ENCODE measurements at regions not wholly inside any gene's neighbourhood (a gene's known extent, or its start where the extent isn't known, plus 50 kb on each side); places are given as distances from the start of the nearest gene placed in this dataset.

- H3K36me3 ChIP-seq (ENCODE audit: control insufficient read depth, low read length): no peaks in the 10 kb centered on the region
- H3K9me2 ChIP-seq (replicated peaks; ENCODE audit: control insufficient read depth, low read length): no peaks in the 10 kb centered on the region
- H4K20me1 ChIP-seq (ENCODE audit: control insufficient read depth, insufficient read depth, low read depth, low read length): no peaks in the 10 kb centered on the region
- no peaks in the 10 kb centered on the region for H3K4me1 ChIP-seq (ENCODE audit: control insufficient read depth, low read length)
- no peaks in the 10 kb centered on the region for H3K9me3 ChIP-seq (ENCODE audit: control insufficient read depth, insufficient read depth, low read length)
- no peaks in the 10 kb centered on the region for H3K27me3 ChIP-seq (ENCODE audit: control insufficient read depth, low read length)
- no peaks in the 10 kb centered on the region for H3F3A ChIP-seq (ENCODE audit: control insufficient read depth, insufficient read depth)
- no peak overlapping the region for H3K4me3 ChIP-seq (ENCODE audit: low read length)
- H3K27ac ChIP-seq (ENCODE audit: low read depth, low read length): no peak overlapping the region
- H3K79me2 ChIP-seq (ENCODE audit: control insufficient read depth, low read length): no peaks in the 10 kb centered on the region
- H3K4me2 ChIP-seq (ENCODE audit: low read length): no peak overlapping the region
- TF ChIP-seq, protein P1, sequence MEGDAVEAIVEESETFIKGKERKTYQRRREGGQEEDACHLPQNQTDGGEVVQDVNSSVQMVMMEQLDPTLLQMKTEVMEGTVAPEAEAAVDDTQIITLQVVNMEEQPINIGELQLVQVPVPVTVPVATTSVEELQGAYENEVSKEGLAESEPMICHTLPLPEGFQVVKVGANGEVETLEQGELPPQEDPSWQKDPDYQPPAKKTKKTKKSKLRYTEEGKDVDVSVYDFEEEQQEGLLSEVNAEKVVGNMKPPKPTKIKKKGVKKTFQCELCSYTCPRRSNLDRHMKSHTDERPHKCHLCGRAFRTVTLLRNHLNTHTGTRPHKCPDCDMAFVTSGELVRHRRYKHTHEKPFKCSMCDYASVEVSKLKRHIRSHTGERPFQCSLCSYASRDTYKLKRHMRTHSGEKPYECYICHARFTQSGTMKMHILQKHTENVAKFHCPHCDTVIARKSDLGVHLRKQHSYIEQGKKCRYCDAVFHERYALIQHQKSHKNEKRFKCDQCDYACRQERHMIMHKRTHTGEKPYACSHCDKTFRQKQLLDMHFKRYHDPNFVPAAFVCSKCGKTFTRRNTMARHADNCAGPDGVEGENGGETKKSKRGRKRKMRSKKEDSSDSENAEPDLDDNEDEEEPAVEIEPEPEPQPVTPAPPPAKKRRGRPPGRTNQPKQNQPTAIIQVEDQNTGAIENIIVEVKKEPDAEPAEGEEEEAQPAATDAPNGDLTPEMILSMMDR (IDR thresholded peaks at IDR 0.05; ENCODE audit: low read depth, low read length, poor library complexity, severe bottlenecking): no peak
- no peak for TF ChIP-seq EZH2phosphoT487 (IDR thresholded peaks at IDR 0.05; ENCODE audit: borderline replicate concordance, low read length)
Observed at GRCh38 chr4:147222906-147223305, 258.0 kb upstream of the EDNRA start.

DNA sequence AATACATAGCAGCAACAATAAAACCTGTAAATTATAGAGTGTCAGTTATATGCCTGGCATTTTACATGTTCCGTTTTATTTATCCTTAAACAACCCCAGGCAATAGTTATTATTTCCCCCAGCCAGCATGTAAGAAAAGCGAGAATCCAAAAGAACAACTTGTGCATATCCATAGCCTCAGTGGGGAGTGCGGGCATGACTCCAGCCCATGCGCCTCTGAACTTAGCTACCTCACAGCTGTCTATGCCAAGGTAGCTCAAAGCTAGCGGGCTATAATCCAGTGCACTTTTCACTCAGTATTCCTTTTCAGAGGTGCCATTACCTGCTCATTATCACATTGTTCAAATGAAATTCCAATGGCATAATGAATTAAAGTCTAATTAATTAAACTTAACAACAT lies 257.3 kb upstream of the EDNRA start:
- H3K9me2 ChIP-seq (replicated peaks; ENCODE audit: control insufficient read depth, low read length): no peaks in the 10 kb centered on the region
- H4K20me1 ChIP-seq (ENCODE audit: control insufficient read depth, insufficient read depth, low read depth, low read length): no peaks in the 10 kb centered on the region
- no peak overlapping the region for H3K27ac ChIP-seq (ENCODE audit: low read depth, low read length)
- H3K9me3 ChIP-seq (ENCODE audit: control insufficient read depth, insufficient read depth, low read length): no peaks in the 10 kb centered on the region
- TF ChIP-seq, protein P1 (IDR thresholded peaks at IDR 0.05; ENCODE audit: low read depth, low read length, poor library complexity, severe bottlenecking): no peak
- no peak for TF ChIP-seq EZH2phosphoT487 (IDR thresholded peaks at IDR 0.05; ENCODE audit: borderline replicate concordance, low read length)
- no peaks in the 10 kb centered on the region for H3K27me3 ChIP-seq (ENCODE audit: control insufficient read depth, low read length)
- no peaks in the 10 kb centered on the region for H3F3A ChIP-seq (ENCODE audit: control insufficient read depth, insufficient read depth)
- no peak overlapping the region for H3K4me2 ChIP-seq (ENCODE audit: low read length)
- no peak overlapping the region for H3K4me3 ChIP-seq (ENCODE audit: low read length)
- no peaks in the 10 kb centered on the region for H3K79me2 ChIP-seq (ENCODE audit: control insufficient read depth, low read length)
- no peaks in the 10 kb centered on the region for H3K4me1 ChIP-seq (ENCODE audit: control insufficient read depth, low read length)
- H3K36me3 ChIP-seq (ENCODE audit: control insufficient read depth, low read length): no peaks in the 10 kb centered on the region

DNA sequence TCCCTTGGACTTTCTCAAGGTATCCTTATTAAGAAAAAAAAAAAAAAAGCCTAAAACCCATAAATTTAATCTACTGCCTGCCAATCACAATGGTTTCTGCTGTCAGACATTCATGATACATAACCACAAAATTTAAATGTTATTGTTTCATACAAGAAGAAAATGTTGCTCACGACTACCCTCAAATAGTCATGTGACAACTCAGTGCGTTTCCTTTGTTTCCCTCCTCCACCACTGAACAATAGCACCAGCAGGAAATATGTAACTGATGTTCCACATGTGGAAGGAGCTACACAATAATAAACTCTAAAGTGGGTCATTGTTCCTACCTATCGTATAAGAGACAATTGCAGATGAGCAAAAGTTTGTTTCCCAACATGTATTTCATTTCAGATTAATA lies 244.1 kb upstream of the EDNRA start:
- Histone ChIP-seq H3K27me3 (ENCODE audit: control insufficient read depth, low read length) (no peaks in the 10 kb centered on the region), H3K4me2 (ENCODE audit: low read length) (no peak overlapping the region), H3K79me2 (ENCODE audit: control insufficient read depth, low read length) (no peaks in the 10 kb centered on the region), H3K36me3 (ENCODE audit: control insufficient read depth, low read length) (no peaks in the 10 kb centered on the region), H3K4me1 (ENCODE audit: control insufficient read depth, low read length) (no peaks in the 10 kb centered on the region), H4K20me1 (ENCODE audit: control insufficient read depth, insufficient read depth, low read depth, low read length) (no peaks in the 10 kb centered on the region), H3K9me2 (replicated peaks; ENCODE audit: control insufficient read depth, low read length) (no peaks in the 10 kb centered on the region), H3F3A (ENCODE audit: control insufficient read depth, insufficient read depth) (no peaks in the 10 kb centered on the region), H3K9me3 (ENCODE audit: control insufficient read depth, insufficient read depth, low read length) (no peaks in the 10 kb centered on the region), H3K4me3 (ENCODE audit: low read length) (no peak overlapping the region), H3K27ac (ENCODE audit: low read depth, low read length) (no peak overlapping the region)
- TF ChIP-seq, protein P1 (IDR thresholded peaks at IDR 0.05; ENCODE audit: low read depth, low read length, poor library complexity, severe bottlenecking): no peak
- no peak for TF ChIP-seq EZH2phosphoT487 (IDR thresholded peaks at IDR 0.05; ENCODE audit: borderline replicate concordance, low read length)

DNA sequence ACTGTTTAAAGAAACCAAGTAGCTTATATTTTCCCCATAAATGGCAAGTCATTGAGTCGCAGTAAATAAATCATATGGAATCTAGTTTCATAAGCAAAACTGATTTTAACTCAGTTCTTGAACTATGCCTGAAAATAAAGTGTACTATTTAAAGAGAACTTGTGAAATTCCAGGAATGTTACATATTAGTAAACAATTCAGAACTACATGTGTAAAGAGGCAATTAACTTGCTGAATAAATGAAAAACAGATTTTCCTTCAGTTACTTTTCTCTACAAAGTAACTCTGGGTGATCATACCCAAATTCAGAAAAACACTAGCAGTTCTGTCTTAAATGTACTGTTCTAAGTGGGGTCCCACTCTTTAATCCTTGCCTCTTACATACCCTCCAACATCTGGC lies 236.1 kb upstream of the EDNRA start:
- Histone ChIP-seq H3K27ac (ENCODE audit: low read depth, low read length) (no peak overlapping the region), H3K79me2 (ENCODE audit: control insufficient read depth, low read length) (no peaks in the 10 kb centered on the region), H3K4me2 (ENCODE audit: low read length) (no peak overlapping the region), H3K4me1 (ENCODE audit: control insufficient read depth, low read length) (no peaks in the 10 kb centered on the region), H4K20me1 (ENCODE audit: control insufficient read depth, insufficient read depth, low read depth, low read length) (no peaks in the 10 kb centered on the region), H3K27me3 (ENCODE audit: control insufficient read depth, low read length) (no peaks in the 10 kb centered on the region), H3K36me3 (ENCODE audit: control insufficient read depth, low read length) (no peaks in the 10 kb centered on the region), H3F3A (ENCODE audit: control insufficient read depth, insufficient read depth) (no peaks in the 10 kb centered on the region), H3K9me2 (replicated peaks; ENCODE audit: control insufficient read depth, low read length) (no peaks in the 10 kb centered on the region), H3K4me3 (ENCODE audit: low read length) (no peak overlapping the region), H3K9me3 (ENCODE audit: control insufficient read depth, insufficient read depth, low read length) (no peaks in the 10 kb centered on the region)
- TF ChIP-seq, protein P1 (IDR thresholded peaks at IDR 0.05; ENCODE audit: low read depth, low read length, poor library complexity, severe bottlenecking): no peak
- no peak for TF ChIP-seq EZH2phosphoT487 (IDR thresholded peaks at IDR 0.05; ENCODE audit: borderline replicate concordance, low read length)

All from DOHH2 (cell line).